H1 (cell line): ENCODE measurements at regions not wholly inside any gene's neighbourhood (a gene's known extent, or its start where the extent isn't known, plus 50 kb on each side); places are given as distances from the start of the nearest gene placed in this dataset.

Source experiments
- CTCF ChIA-PET: fragments of 300-600 bp; sonication (Branson Sonifier 250); formaldehyde crosslinking; loops from one replicate; lab custom pipeline; 2021; ENCODE audit not compliant: partially characterized antibody; lab: Charles Lee
- POLR2A ChIA-PET: fragments of 300-600 bp; sonication (Branson Sonifier 250); formaldehyde crosslinking; loops from one replicate; lab custom pipeline; 2021; ENCODE audit warnings: inconsistent platforms; ENCODE audit not compliant: partially characterized antibody; lab: Charles Lee
- DNase-seq, 2 experiments: peaks; one replicate each; pipeline versions ENCODE4 v3.0.0 to v3.0.0-alpha.2; 2010 to 2022; ENCODE audit warnings: low spot score in 2 of 2, low read depth in 1 of 2, mixed read lengths in 1 of 2
- FAIRE-seq: peaks from 2 replicates; lab custom pipeline; 2011; peaks lifted over from hg19 to GRCh38; lab: Jason Lieb, UNC
- H2AFZ ChIP-seq: 2 replicates; pipeline ENCODE4 v1.8.1; 2012; ENCODE audit warnings: low read length, inconsistent platforms
- H2AK5ac ChIP-seq: 2 replicates; pipeline ENCODE4 v1.6.1; 2013; ENCODE audit warnings: low read depth, low read length
- H2BK120ac ChIP-seq: replicated peaks from 2 replicates; pipeline ENCODE3; 2013; ENCODE audit warnings: low read depth, low read length, inconsistent platforms
- H2BK12ac ChIP-seq: 2 replicates; pipeline ENCODE4 v1.6.1; 2013; ENCODE audit warnings: low read depth, low read length
- H2BK15ac ChIP-seq: 2 replicates; pipeline ENCODE4 v1.6.1; 2013; ENCODE audit warnings: low read length
- H2BK20ac ChIP-seq: 2 replicates; pipeline ENCODE4 v1.6.1; 2013; ENCODE audit warnings: low read length
- H2BK5ac ChIP-seq: 2 replicates; pipeline ENCODE4 v1.6.1; 2013; ENCODE audit warnings: low read depth, low read length
- H3K14ac ChIP-seq: 2 replicates; pipeline ENCODE4 v1.6.1; 2013; ENCODE audit warnings: inconsistent platforms; ENCODE audit not compliant: insufficient read length
- H3K18ac ChIP-seq: 2 replicates; pipeline ENCODE4 v1.6.1; 2013; ENCODE audit warnings: low read length; ENCODE audit errors: extremely low read depth
- H3K23ac ChIP-seq: 2 replicates; pipeline ENCODE4 v1.6.1; 2013; ENCODE audit warnings: inconsistent platforms; ENCODE audit not compliant: insufficient read length
- H3K23me2 ChIP-seq: 2 replicates; pipeline ENCODE4 v1.6.1; 2013; ENCODE audit warnings: low read depth, low read length
- H3K27ac ChIP-seq: 2 replicates; pipeline ENCODE4 v1.6.1; 2011; ENCODE audit warnings: low read depth, low read length, inconsistent platforms
- H3K27me3 ChIP-seq, 4 experiments: replicated peaks in 1 of 4; 1 replicate in 1 of 4; 2 replicates in 3 of 4; pipeline versions ENCODE4 v1.6.1 to v1.8.1; 2011 to 2013; ENCODE audit warnings: low read length in 3 of 4, mild to moderate bottlenecking in 3 of 4, inconsistent platforms in 2 of 4, mixed read lengths in 2 of 4, moderate library complexity in 1 of 4; ENCODE audit not compliant: control insufficient read depth in 3 of 4, insufficient read depth in 3 of 4; ENCODE audit errors: extremely low read depth in 1 of 4
- H3K36me3 ChIP-seq, 4 experiments: 2 replicates each; pipeline versions ENCODE4 v1.6.1 to v1.8.1; 2011 to 2013; ENCODE audit warnings: mild to moderate bottlenecking in 4 of 4, low read length in 3 of 4, moderate library complexity in 2 of 4, control low read depth in 1 of 4, inconsistent platforms in 1 of 4; ENCODE audit not compliant: insufficient read depth in 4 of 4, control insufficient read depth in 2 of 4
- H3K4ac ChIP-seq: replicated peaks from 2 replicates; pipeline ENCODE3; 2013; ENCODE audit warnings: low read length, low read depth, mixed read lengths, inconsistent platforms; ENCODE audit not compliant: insufficient read length
- H3K4me1 ChIP-seq, 4 experiments: replicated peaks in 1 of 4; 1 replicate in 1 of 4; 2 replicates in 3 of 4; pipeline versions ENCODE4 v1.6.1 to v1.8.1; 2011 to 2013; ENCODE audit warnings: low read length in 3 of 4, inconsistent platforms in 2 of 4, mixed read lengths in 1 of 4; ENCODE audit not compliant: insufficient read depth in 4 of 4, control insufficient read depth in 3 of 4
- H3K4me2 ChIP-seq, 2 experiments: 2 replicates each; pipeline versions ENCODE4 v1.6.1 to v1.8.1; 2011 to 2013; ENCODE audit warnings: low read depth in 2 of 2, low read length in 2 of 2, control low read depth in 1 of 2, inconsistent platforms in 1 of 2, mild to moderate bottlenecking in 1 of 2; ENCODE audit not compliant: insufficient read depth in 1 of 2
- H3K4me3 ChIP-seq, 4 experiments: fragments of 200-600, 300-600 bp in 1 of 4; sonication (generic), shearing (Covaris generic), sonication (Bioruptor Twin) in 1 of 4; 2 replicates each; pipeline versions ENCODE4 v1.5.1 to v1.8.1; 2011 to 2016; ENCODE audit warnings: low read length in 4 of 4, low read depth in 3 of 4, control low read depth in 2 of 4, inconsistent platforms in 2 of 4, mild to moderate bottlenecking in 2 of 4, mixed read lengths in 1 of 4, moderate library complexity in 1 of 4; ENCODE audit not compliant: insufficient read depth in 2 of 4; ENCODE audit errors: extremely low read depth in 1 of 4
- H3K56ac ChIP-seq: replicated peaks from 2 replicates; pipeline ENCODE3; 2013; ENCODE audit warnings: low read depth, mild to moderate bottlenecking, mixed read lengths, low read length, inconsistent platforms; ENCODE audit not compliant: insufficient read length
- H3K79me1 ChIP-seq: 2 replicates; pipeline ENCODE4 v1.6.1; 2013; ENCODE audit warnings: low read depth, low read length, control low read depth
- H3K79me2 ChIP-seq, 2 experiments: 2 replicates each; pipeline versions ENCODE4 v1.6.1 to v1.8.1; 2012 to 2013; ENCODE audit warnings: low read length in 2 of 2, mild to moderate bottlenecking in 2 of 2, inconsistent platforms in 1 of 2; ENCODE audit not compliant: insufficient read depth in 2 of 2, control insufficient read depth in 1 of 2
- H3K9ac ChIP-seq, 4 experiments: replicated peaks in 1 of 4; 1 replicate in 1 of 4; 2 replicates in 3 of 4; pipeline versions ENCODE4 v1.6.1 to v1.8.1; 2011 to 2013; ENCODE audit warnings: low read depth in 3 of 4, low read length in 3 of 4, control low read depth in 2 of 4, mild to moderate bottlenecking in 2 of 4, moderate library complexity in 2 of 4, inconsistent platforms in 1 of 4; ENCODE audit errors: extremely low read depth in 1 of 4
- H3K9me3 ChIP-seq, 2 experiments: 2 replicates each; pipeline versions ENCODE4 v1.6.1 to v1.8.1; 2012 to 2013; ENCODE audit warnings: mild to moderate bottlenecking in 2 of 2, moderate library complexity in 2 of 2, control low read depth in 1 of 2, inconsistent platforms in 1 of 2, low read depth in 1 of 2, low read length in 1 of 2, mixed read lengths in 1 of 2; ENCODE audit not compliant: insufficient read depth in 2 of 2
- H4K20me1 ChIP-seq, 2 experiments: replicated peaks in 1 of 2; 2 replicates each; pipeline versions ENCODE3 to v1.8.1; 2011 to 2013; ENCODE audit warnings: inconsistent platforms in 2 of 2, low read length in 2 of 2, mild to moderate bottlenecking in 1 of 2; ENCODE audit not compliant: insufficient read depth in 2 of 2, control insufficient read depth in 1 of 2
- H4K5ac ChIP-seq: 2 replicates; pipeline ENCODE4 v1.6.1; 2013; ENCODE audit warnings: low read length, low read depth, mixed read lengths, inconsistent platforms; ENCODE audit not compliant: insufficient read length
- H4K8ac ChIP-seq: 2 replicates; pipeline ENCODE4 v1.8.0; 2013; ENCODE audit warnings: mild to moderate bottlenecking, moderate library complexity, low read length, inconsistent platforms; ENCODE audit not compliant: insufficient read depth; ENCODE audit errors: extremely low read depth
- H4K91ac ChIP-seq: replicated peaks from 2 replicates; pipeline ENCODE3; 2013; ENCODE audit warnings: low read length, mixed read lengths, inconsistent platforms; ENCODE audit not compliant: insufficient read length
- BACH1 ChIP-seq: IDR thresholded peaks from 2 replicates; pipeline ENCODE4 v1.6.1; 2012; ENCODE audit warnings: low read length, improper control_type of control experiment
- BCL11A ChIP-seq, 2 experiments: IDR thresholded peaks; one replicate each; pipeline ENCODE4 v1.6.1; 2011; ENCODE audit warnings: low read depth in 2 of 2, low read length in 2 of 2, mild to moderate bottlenecking in 2 of 2
- CREB1 ChIP-seq: IDR thresholded peaks from 2 replicates; pipeline ENCODE4 v1.6.1; 2012; ENCODE audit warnings: inconsistent platforms
- MAFK ChIP-seq: IDR thresholded peaks from 2 replicates; pipeline ENCODE4 v1.6.1; 2012; ENCODE audit warnings: low read depth, mild to moderate bottlenecking, improper control_type of control experiment, low read length
- RAD21 ChIP-seq, 2 experiments: IDR thresholded peaks in 1 of 2; conservative IDR thresholded peaks in 1 of 2; 2 replicates each; pipeline ENCODE4 v1.6.1; 2011; ENCODE audit warnings: low read depth in 2 of 2, low read length in 2 of 2, improper control_type of control experiment in 1 of 2, inconsistent platforms in 1 of 2, mild to moderate bottlenecking in 1 of 2, moderate library complexity in 1 of 2
- TEAD4 ChIP-seq: IDR thresholded peaks from 2 replicates; pipeline ENCODE4 v1.6.1; 2012; ENCODE audit warnings: low read depth, low read length, inconsistent platforms, mixed read lengths
- WGBS, 2 experiments: shearing (Covaris generic) in 1 of 2; methylation state at CpG; one replicate each; pipeline versions ENCODE4 v1.1.6 to v1.1.7; 2013 to 2015; ENCODE audit warnings: low lambda C conversion rate in 2 of 2, mixed read lengths in 2 of 2, inconsistent platforms in 1 of 2, low coverage in 1 of 2, missing lambda C conversion rate in 1 of 2; ENCODE audit not compliant: insufficient replicate concordance in 2 of 2, insufficient coverage in 1 of 2, insufficient read length in 1 of 2; ENCODE audit errors: extremely low coverage in 1 of 2, missing lambda C conversion rate in 1 of 2; 5-methylcytosine and 5-hydroxymethylcytosine counted together

DNA sequence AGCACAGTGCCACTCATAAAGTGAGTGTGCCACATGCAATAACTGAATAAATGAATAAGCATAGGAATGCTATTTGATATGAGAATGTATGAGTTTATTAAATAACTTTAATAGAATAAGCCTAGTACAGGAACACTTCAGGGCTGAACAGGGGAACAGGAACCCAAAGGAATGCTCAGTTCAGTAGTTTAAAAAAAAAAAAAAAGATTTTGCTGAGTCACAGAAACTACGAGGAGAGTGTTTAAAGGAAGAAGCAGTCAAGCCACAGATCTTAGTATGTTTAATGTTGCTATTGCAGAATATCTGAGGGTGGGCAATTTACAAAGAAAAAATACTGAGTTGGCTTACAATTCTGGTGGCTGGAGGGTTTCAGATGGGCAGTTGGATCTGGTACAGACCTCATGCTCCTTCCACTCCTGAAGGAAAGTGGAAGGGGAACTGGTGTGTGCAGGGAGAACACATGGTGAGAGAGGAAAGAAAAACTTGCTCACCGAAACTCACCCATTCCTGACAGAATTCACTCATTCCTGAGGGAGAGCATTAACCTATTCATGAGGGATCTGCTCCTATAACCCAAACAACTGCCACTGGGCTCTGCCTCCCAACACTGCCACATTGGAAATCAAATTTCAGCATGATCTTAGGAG is 880.3 kb upstream of the MGAT4C start:
- POLR2A ChIA-PET, result no interaction called here
- no peak overlapping the region for H3K4me3 ChIP-seq
- H2BK20ac ChIP-seq, result no peak overlapping the region; the same call in 1 of the 2 replicates
- no peak for FAIRE-seq
- no peak overlapping the region for H3K23ac ChIP-seq
- H3K79me2 ChIP-seq, result no peaks in the 10 kb centered on the region
- no peak overlapping the region for H3K4ac ChIP-seq
- H4K5ac ChIP-seq, result no peak overlapping the region
- H4K20me1 ChIP-seq, result no peaks in the 10 kb centered on the region
- H2BK120ac ChIP-seq, result no peak overlapping the region
- H2AK5ac ChIP-seq, result no peak overlapping the region
- peak overlapping the region; percentile 83 for H2AFZ ChIP-seq
- H4K91ac ChIP-seq, result peak overlapping the region; percentile 65
- H3K9ac ChIP-seq, result no peak overlapping the region
- no peak overlapping the region for H3K18ac ChIP-seq
- no peak overlapping the region for H4K8ac ChIP-seq
- H3K79me1 ChIP-seq, result no peaks in the 10 kb centered on the region
- H3K56ac ChIP-seq, result no peak overlapping the region
- no peaks in the 10 kb centered on the region for H3K23me2 ChIP-seq
- H3K9me3 ChIP-seq, result 0 out of 4 replicates have a peak, but pooled peaks cover 0 to 3% of the 10 kb centered on the region in 2 experiments
- TF ChIP-seq MAFK, result peak; percentile 14; the same call in 1 of the 2 replicates
- no peak for TF ChIP-seq CREB1
- no peak for TF ChIP-seq RAD21 (IDR thresholded peaks at IDR 0.05 in 1 of 2, conservative IDR thresholded peaks at IDR 0.05 in 1 of 2; ENCODE audit: low read depth in 2 of 2, low read length in 2 of 2)
- TF ChIP-seq BCL11A (IDR thresholded peaks at IDR 0.05; ENCODE audit: low read depth in 2 of 2, low read length in 2 of 2), result no peak
- TF ChIP-seq TEAD4, result no peak
- peak; percentile 76 for TF ChIP-seq BACH1
- TF ChIP-seq, all 59 proteins: peak for 2
- CTCF ChIA-PET, result no interaction called here
- no peak overlapping the region for H3K27ac ChIP-seq
- 100% methylated on average over 2 of the region's 2 CpGs; no CpG with 5 or more reads in 1 of the 2 experiments for WGBS, 2 experiments
- H3K14ac ChIP-seq, result no peak overlapping the region
- H2BK15ac ChIP-seq, result no peak overlapping the region
- peaks cover 0 to 1% (median 0%) of the 10 kb centered on the region in 4 experiments; a peak in 1 of 7 replicates for H3K27me3 ChIP-seq
- no peaks in the 10 kb centered on the region for H3K36me3 ChIP-seq
- H2BK5ac ChIP-seq, result no peak overlapping the region
- H2BK12ac ChIP-seq, result 0 out of 2 replicates have a peak overlapping the region, but pooled peaks have one; percentile 64
- no peak overlapping the region for H3K4me2 ChIP-seq
- no peaks in the 10 kb centered on the region for H3K4me1 ChIP-seq
- no peak for DNase-seq
